C4-2B (cell line): ENCODE measurements at regions not wholly inside any gene's neighbourhood (a gene's known extent, or its start where the extent isn't known, plus 50 kb on each side); places are given as distances from the start of the nearest gene placed in this dataset.

Experiments used
- H3K27ac ChIP-seq: fragments of 450-650 bp; 2 replicates; pipeline ENCODE4 v1.5.1; 2017
- CTCF ChIP-seq: fragments of 450-650 bp; conservative IDR thresholded peaks from 2 replicates; pipeline ENCODE4 v1.5.1; 2017; ENCODE audit warnings: mild to moderate bottlenecking
- ZFX ChIP-seq: fragments of 450-650 bp; IDR thresholded peaks from 2 replicates; pipeline ENCODE4 v1.6.1; 2017

GRCh38 chr18:78293540-78293939 lies 686.1 kb upstream of the SALL3 start:
- TF ChIP-seq CTCF (no peak), ZFX (no peak)
- H3K27ac ChIP-seq, result no peak overlapping the region

GRCh38 chr18:78293940-78294541 lies 685.6 kb upstream of the SALL3 start:
- no peak overlapping the region for H3K27ac ChIP-seq

GRCh38 chr18:78295262-78295661 lies 684.4 kb upstream of the SALL3 start:
- H3K27ac ChIP-seq, result no peak overlapping the region
- TF ChIP-seq ZFX, result no peak

More at GRCh38 chr18:78293940-78294541, 685.6 kb upstream of the SALL3 start:
- TF ChIP-seq CTCF (no peak), ZFX (no peak)

- TF ChIP-seq ZFX (no peak), CTCF (no peak)
- H3K27ac ChIP-seq, result no peak overlapping the region
Observed at GRCh38 chr18:78296166-78296565, 683.5 kb upstream of the SALL3 start.

- TF ChIP-seq ZFX (no peak), CTCF (no peak)
- no peak overlapping the region for H3K27ac ChIP-seq
Observed at GRCh38 chr18:78297048-78297447, 682.6 kb upstream of the SALL3 start.

GRCh38 chr18:78303519-78304191 lies 676.0 kb upstream of the SALL3 start:
- H3K27ac ChIP-seq, result no peak overlapping the region
- TF ChIP-seq CTCF, result no peak
- no peak for TF ChIP-seq ZFX

GRCh38 chr18:78304192-78305164 lies 675.1 kb upstream of the SALL3 start:
- H3K27ac ChIP-seq, result no peak overlapping the region
- TF ChIP-seq CTCF, result no peak
- no peak for TF ChIP-seq ZFX
